Renal cortical epithelial cell (primary cell): ENCODE measurements at regions not wholly inside any gene's neighbourhood (a gene's known extent, or its start where the extent isn't known, plus 50 kb on each side); places are given as distances from the start of the nearest gene placed in this dataset.
A peak's percentile ranks its signal among the peaks of the same experiment; 100 is the strongest.
"Not testable (repeated sequence)": the region's sequence is repeated elsewhere in the genome, so short reads cannot be mapped to it uniquely, and the experiment has no call there.

Experiments used
- DNase-seq: peaks from one replicate; pipeline ENCODE4 v3.0.0-alpha.2; 2011; ENCODE audit warnings: low read depth

- DNase-seq, result no peak
Observed at GRCh38 chr17:78305801-78306200, 54.1 kb downstream of the SOCS3 start.

- no peak for DNase-seq
Observed at GRCh38 chr17:78304549-78305037, 55.3 kb downstream of the SOCS3 start.

DNA sequence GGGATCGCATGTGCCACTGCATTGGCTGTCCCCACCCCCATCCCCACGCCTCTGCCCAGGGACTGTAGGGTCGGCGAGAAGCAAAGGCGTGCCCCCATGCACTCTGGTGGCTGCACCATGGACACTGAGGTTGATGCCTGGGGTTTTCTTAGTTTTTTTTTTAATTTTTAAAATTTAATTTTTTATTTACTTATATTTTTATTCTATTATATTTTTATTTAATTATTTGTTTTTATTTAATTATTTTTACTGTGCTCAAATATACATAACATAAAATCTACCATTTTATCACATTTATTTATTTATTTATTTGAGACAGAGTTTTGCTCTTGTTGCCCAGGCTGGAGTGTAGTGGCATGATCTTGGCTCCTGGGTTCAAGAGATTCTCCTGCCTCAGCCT is 57.4 kb downstream of the SOCS3 start:
- DNase-seq, result no peak

DNA sequence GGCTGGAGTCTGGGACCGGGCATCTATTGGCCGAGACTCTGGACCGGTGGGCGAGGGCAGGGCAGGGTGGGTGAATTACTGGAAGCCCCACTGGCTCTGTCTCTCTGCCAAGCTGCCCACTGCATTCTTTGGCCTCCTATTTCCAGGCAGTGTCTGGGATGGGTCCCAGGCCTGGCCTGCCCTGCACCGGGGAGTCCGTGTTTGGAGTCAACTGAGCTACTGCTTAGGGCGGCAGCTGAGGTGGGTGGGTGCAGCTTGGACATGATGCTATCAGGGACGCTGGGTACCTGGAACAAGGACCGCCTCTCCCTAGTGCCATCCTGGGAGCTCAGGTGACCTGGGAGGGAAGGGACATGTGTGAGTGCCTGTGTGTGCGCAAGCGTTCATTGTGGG is 58.1 kb downstream of the SOCS3 start:
- DNase-seq, result no peak

GRCh38 chr17:78300962-78301820 is 58.7 kb downstream of the SOCS3 start:
- DNase-seq, result no peak

- no peak for DNase-seq
Observed at GRCh38 chr17:78299049-78299448, 60.8 kb downstream of the SOCS3 start.

GRCh38 chr17:78294776-78295175 is 63.3 kb downstream of the TMEM235 start:
- DNase-seq, result peak; percentile 89

GRCh38 chr17:78294356-78294755 is 62.9 kb downstream of the TMEM235 start:
- DNase-seq, result no peak

DNA sequence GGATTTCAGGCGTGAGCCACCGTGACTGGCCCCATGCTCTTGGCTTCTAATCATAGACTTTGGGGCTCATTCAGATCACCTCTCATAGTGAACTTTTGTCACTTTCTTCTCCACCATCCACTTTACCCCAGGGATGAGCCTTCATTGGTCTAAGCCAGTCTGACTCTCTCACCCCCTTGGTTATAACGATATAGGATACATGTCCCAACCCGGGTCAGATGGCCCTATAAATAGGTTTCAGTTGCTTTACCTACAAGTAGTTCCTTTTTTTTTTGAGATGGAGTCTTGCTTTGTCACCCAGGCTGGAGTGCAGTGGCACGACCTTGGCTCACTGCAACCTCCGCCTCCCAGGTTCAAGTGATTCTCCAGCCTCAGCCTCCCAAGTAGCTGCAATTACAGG is 61.7 kb downstream of the TMEM235 start:
- not testable (repeated sequence) for DNase-seq

DNA sequence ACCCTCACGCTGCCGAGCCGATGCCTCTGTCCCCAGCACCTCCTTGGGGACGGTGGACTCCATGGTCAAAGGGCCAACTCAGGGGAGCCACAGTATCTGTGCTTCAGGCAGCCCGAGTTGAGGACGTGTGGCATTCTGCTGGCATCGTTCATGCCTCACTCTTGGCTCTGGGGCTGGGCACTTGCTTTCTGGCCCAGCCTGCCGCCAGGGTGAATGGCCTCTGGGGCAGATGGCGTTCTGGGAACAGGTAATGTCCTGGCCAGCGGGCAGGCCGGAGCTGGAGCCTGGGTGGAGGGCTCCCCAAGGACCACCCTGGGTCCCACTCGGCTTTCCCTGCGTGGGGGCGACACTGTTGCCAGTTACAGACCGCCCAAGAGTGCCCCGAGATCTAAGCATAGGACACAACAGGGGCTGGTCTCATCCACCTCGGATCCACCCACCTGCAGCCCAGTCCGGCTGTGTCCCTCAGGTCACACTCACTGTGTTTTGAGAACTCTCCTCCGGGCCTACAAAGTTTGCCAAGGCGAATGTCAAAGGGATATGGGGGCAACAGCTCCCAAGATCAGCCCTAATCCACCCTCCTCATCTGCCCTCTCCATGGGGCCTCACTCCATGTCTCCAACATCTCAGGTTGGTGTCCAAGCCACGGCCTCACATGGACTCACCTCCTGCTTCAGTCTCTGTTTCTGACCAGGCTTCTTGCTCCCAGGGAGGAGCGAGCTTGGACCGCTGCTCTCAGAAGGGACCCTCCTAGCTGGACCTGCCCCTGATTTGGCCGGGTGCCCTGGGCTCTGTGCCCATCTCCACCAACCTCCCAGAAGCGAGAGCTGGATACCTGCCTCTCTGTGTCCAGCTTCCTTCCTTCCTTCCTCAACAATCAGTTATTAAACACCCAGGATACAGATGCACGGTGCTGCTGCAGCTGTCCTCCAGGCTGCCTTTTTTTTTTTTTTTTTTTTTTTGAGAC is 60.8 kb downstream of the TMEM235 start:
- no peak for DNase-seq

DNA sequence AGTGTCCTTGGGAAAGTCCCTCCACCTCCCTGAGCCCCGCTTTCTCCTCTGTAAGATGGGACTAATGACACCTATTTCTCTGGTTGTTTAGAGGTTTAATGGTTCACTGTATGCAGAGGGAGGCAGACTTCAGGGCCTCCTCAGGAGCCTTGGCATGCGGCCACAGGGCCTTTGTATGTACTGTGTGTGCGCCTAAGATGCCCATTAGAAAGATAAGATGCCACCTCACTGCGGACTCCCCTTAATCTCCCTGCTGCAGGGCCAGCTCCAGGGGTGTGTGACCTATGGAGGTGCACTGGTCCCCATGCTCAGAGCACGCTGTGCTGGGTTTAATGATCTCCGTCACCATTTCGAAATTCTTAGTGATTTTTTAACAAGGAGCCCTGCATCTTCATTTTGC is 59.3 kb downstream of the TMEM235 start:
- DNase-seq, result no peak
